CD14-positive monocyte (primary cell): ENCODE measurements at regions not wholly inside any gene's neighbourhood (a gene's known extent, or its start where the extent isn't known, plus 50 kb on each side); places are given as distances from the start of the nearest gene placed in this dataset.

ENCODE experiments used
- DNase-seq, 3 donors: peaks; one replicate each; pipeline ENCODE4 v3.0.0-alpha.2; 2011 to 2022
- H2AFZ ChIP-seq: 2 replicates; pipeline ENCODE4 v1.6.0; 2012; ENCODE audit warnings: mild to moderate bottlenecking, low read depth, low read length, inconsistent platforms; ENCODE audit not compliant: insufficient read depth, poor library complexity, severe bottlenecking
- H3K27ac ChIP-seq, 2 donors: 1 replicate in 1 of 2; 2 replicates in 1 of 2; pipeline ENCODE4 v1.5.1; 2012 to 2013; ENCODE audit warnings: low read length in 2 of 2, control low read depth in 1 of 2, inconsistent platforms in 1 of 2, low read depth in 1 of 2, mild to moderate bottlenecking in 1 of 2
- H3K27me3 ChIP-seq, 2 donors: one replicate each; pipeline versions ENCODE4 v1.6.0 to v1.6.1; 2011 to 2013; ENCODE audit warnings: low read length in 2 of 2; ENCODE audit not compliant: control insufficient read depth in 2 of 2, insufficient read depth in 2 of 2
- H3K36me3 ChIP-seq, 2 donors: replicated peaks in 1 of 2; 1 replicate in 1 of 2; 2 replicates in 1 of 2; pipeline versions ENCODE4 v1.5.1 to v1.6.1; 2012 to 2013; ENCODE audit warnings: low read length in 2 of 2, control low read depth in 1 of 2, inconsistent platforms in 1 of 2, mild to moderate bottlenecking in 1 of 2; ENCODE audit not compliant: insufficient read depth in 2 of 2, control insufficient read depth in 1 of 2
- H3K4me1 ChIP-seq, 2 donors: 1 replicate in 1 of 2; 2 replicates in 1 of 2; pipeline versions ENCODE4 v1.5.1 to v1.6.1; 2012 to 2013; ENCODE audit warnings: low read length in 2 of 2, control low read depth in 1 of 2, inconsistent platforms in 1 of 2, mild to moderate bottlenecking in 1 of 2, moderate library complexity in 1 of 2; ENCODE audit not compliant: insufficient read depth in 2 of 2, control insufficient read depth in 1 of 2
- H3K4me2 ChIP-seq: replicated peaks from 2 replicates; pipeline ENCODE3; 2012; ENCODE audit warnings: low read length, moderate library complexity, mild to moderate bottlenecking; ENCODE audit not compliant: poor library complexity, severe bottlenecking; ENCODE audit errors: extremely low read depth
- H3K4me3 ChIP-seq, 3 experiments: fragments of 200-600 bp in 1 of 3; sonication (generic) in 1 of 3; replicated peaks in 1 of 3; 1 replicate in 2 of 3; 2 replicates in 1 of 3; pipeline ENCODE4 v1.5.1; 2011 to 2013; ENCODE audit warnings: low read length in 3 of 3, mild to moderate bottlenecking in 3 of 3, control low read depth in 2 of 3, low read depth in 2 of 3, inconsistent platforms in 1 of 3, moderate library complexity in 1 of 3
- H3K79me2 ChIP-seq: 2 replicates; pipeline ENCODE4 v1.6.0; 2012; ENCODE audit warnings: mild to moderate bottlenecking, control low read depth, inconsistent platforms, low read length, moderate library complexity; ENCODE audit not compliant: insufficient read depth
- H3K9ac ChIP-seq: 2 replicates; pipeline ENCODE4 v1.6.0; 2017; ENCODE audit warnings: low read length, mild to moderate bottlenecking; ENCODE audit not compliant: insufficient read depth, poor library complexity, severe bottlenecking
- H3K9me3 ChIP-seq, 2 donors: replicated peaks in 1 of 2; 1 replicate in 1 of 2; 2 replicates in 1 of 2; pipeline versions ENCODE4 v1.5.1 to v1.6.1; 2012 to 2013; ENCODE audit warnings: low read length in 2 of 2, control low read depth in 1 of 2; ENCODE audit not compliant: control insufficient read depth in 1 of 2, insufficient read depth in 1 of 2
- H4K20me1 ChIP-seq: 2 replicates; pipeline ENCODE4 v1.6.0; 2012; ENCODE audit warnings: mild to moderate bottlenecking, low read length, control low read depth, moderate library complexity; ENCODE audit not compliant: insufficient read depth
- H3K27ac Mint-ChIP-seq, 7 donors: one replicate each; pipeline ENCODE4 v1.8.0; 2020; ENCODE audit warnings: mild to moderate bottlenecking in 7 of 7, mixed read lengths in 7 of 7, moderate library complexity in 6 of 7, inconsistent platforms in 2 of 7
- H3K27me3 Mint-ChIP-seq, 3 donors: one replicate each; pipeline ENCODE4 v1.8.0; 2021 to 2022; ENCODE audit warnings: low read depth in 3 of 3, mild to moderate bottlenecking in 3 of 3, mixed read lengths in 3 of 3, moderate library complexity in 3 of 3, inconsistent platforms in 1 of 3
- H3K36me3 Mint-ChIP-seq, 2 donors: one replicate each; pipeline ENCODE4 v1.8.0; 2020; ENCODE audit warnings: mixed read lengths in 2 of 2, inconsistent platforms in 1 of 2, mild to moderate bottlenecking in 1 of 2
- H3K4me1 Mint-ChIP-seq: one replicate; pipeline ENCODE4 v1.8.0; 2020; ENCODE audit warnings: mild to moderate bottlenecking, mixed read lengths
- H3K4me3 Mint-ChIP-seq, 2 donors: one replicate each; pipeline ENCODE4 v1.8.0; 2020; ENCODE audit warnings: mild to moderate bottlenecking in 2 of 2, mixed read lengths in 2 of 2, moderate library complexity in 1 of 2
- H3K9me3 Mint-ChIP-seq, 7 donors: one replicate each; pipeline ENCODE4 v1.8.0; 2020 to 2022; ENCODE audit warnings: mixed read lengths in 7 of 7, mild to moderate bottlenecking in 6 of 7, moderate library complexity in 6 of 7, inconsistent platforms in 2 of 7
- WGBS: methylation state at CpG from one replicate; pipeline ENCODE4 v1.1.5; 2013; ENCODE audit warnings: missing lambda C conversion rate; ENCODE audit not compliant: insufficient coverage; 5-methylcytosine and 5-hydroxymethylcytosine counted together
- intact Hi-C, 2 donors: fragments of 100-400 bp; cut with micrococcal nuclease; formaldehyde crosslinking; loops; one replicate each; pipeline versions ENCODE4 v1.15.0 to v1.15.1; 2023
- TF ChIP-seq, protein P1 (sequence below): fragments of 200-600 bp; IDR thresholded peaks from one replicate; pipeline ENCODE4 v1.8.0; 2022; ENCODE audit warnings: antibody characterized with exemption, mild to moderate bottlenecking

DNA sequence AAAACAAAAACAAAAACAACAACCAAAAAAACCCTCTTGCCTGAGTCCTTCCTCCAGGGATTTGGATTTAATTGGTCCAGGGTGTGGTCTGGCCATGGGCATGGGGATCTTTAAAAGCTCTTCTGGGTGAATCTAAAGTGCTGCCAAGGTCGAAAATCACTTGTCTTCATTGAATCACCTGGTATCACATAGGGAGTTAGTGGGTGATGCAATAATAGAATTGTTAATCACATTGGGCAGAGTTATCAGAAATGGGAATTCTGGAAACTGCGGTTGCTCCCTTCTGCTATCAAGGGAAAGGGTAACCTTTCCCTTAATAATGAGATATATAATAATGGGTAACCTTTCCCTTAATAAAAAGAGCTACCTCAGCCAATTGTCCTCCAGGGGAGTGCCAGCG is 267.9 kb upstream of the KLF3 start:
- peaks cover 13 to 23% of the 10 kb centered on the region in 2 donors for H3K9me3 ChIP-seq
- peaks cover 0 to 9% of the 10 kb centered on the region in 2 donors for H3K4me1 ChIP-seq
- no peak for DNase-seq
- H3K9ac ChIP-seq, result no peak overlapping the region
- H4K20me1 ChIP-seq, result no peaks in the 10 kb centered on the region
- no CpG with 5 or more reads among the region's 3 CpGs for WGBS
- no peaks in the 10 kb centered on the region for H3K27me3 ChIP-seq
- intact Hi-C loops, result no loop called here
- Mint-ChIP-seq H3K9me3 (peaks cover 16 to 28% (median 21%) of the 10 kb centered on the region in 7 donors), H3K36me3 (peaks cover 0 to 6% of the 10 kb centered on the region in 2 donors), H3K27me3 (peaks cover 0 to 6% (median 0%) of the 10 kb centered on the region in 3 donors), H3K4me3 (no peak overlapping the region), H3K4me1 (peaks cover 11% of the 10 kb centered on the region), H3K27ac (no peak overlapping the region)
- no peak overlapping the region for H3K4me2 ChIP-seq
- no peak overlapping the region for H2AFZ ChIP-seq
- H3K36me3 ChIP-seq, result no peaks in the 10 kb centered on the region
- no peak overlapping the region for H3K4me3 ChIP-seq
- H3K79me2 ChIP-seq, result no peaks in the 10 kb centered on the region
- TF ChIP-seq, protein P1, sequence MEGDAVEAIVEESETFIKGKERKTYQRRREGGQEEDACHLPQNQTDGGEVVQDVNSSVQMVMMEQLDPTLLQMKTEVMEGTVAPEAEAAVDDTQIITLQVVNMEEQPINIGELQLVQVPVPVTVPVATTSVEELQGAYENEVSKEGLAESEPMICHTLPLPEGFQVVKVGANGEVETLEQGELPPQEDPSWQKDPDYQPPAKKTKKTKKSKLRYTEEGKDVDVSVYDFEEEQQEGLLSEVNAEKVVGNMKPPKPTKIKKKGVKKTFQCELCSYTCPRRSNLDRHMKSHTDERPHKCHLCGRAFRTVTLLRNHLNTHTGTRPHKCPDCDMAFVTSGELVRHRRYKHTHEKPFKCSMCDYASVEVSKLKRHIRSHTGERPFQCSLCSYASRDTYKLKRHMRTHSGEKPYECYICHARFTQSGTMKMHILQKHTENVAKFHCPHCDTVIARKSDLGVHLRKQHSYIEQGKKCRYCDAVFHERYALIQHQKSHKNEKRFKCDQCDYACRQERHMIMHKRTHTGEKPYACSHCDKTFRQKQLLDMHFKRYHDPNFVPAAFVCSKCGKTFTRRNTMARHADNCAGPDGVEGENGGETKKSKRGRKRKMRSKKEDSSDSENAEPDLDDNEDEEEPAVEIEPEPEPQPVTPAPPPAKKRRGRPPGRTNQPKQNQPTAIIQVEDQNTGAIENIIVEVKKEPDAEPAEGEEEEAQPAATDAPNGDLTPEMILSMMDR, result no peak
- no peak overlapping the region for H3K27ac ChIP-seq

DNA sequence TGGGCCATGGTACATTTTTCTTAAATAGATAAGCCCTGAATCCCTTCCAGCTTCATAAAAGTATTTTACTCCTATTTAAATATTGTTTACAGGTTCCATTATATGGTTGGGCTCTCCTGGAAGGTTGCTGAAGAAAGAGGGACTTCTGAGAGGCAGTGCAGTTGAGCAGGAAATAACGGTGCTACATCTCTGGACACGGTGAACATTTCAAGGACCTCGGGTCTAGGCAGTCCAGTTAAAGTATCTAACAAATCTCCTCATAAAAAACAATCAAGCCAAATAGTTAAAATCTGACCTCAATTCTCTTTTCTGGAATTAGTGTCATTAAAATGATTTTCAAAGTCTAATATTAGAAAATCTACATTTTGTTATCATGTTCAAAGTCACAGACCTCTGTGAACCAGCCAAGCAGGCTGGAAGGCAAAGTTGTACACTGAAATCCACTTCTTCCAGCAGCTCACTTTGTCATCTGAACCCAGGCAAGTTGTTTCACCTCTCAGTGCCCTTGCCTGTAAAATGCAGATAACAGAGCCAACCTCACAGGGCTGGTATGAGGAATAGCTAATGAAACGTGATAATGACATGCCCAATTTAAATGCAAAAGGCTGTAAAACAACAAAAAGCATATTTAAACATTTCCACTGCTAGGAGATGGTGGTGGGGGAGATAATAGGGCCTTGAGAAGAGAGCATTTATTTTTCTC is 267.0 kb upstream of the KLF3 start:
- H3K27me3 Mint-ChIP-seq, result peaks cover 0 to 6% (median 2%) of the 10 kb centered on the region in 3 donors
- H4K20me1 ChIP-seq, result no peaks in the 10 kb centered on the region
- no peak overlapping the region for H3K4me3 ChIP-seq
- H3K27ac ChIP-seq, result no peak overlapping the region
- no peak overlapping the region for H3K4me2 ChIP-seq
- peaks cover 11 to 21% of the 10 kb centered on the region in 2 donors for H3K9me3 ChIP-seq
- no peak overlapping the region for H2AFZ ChIP-seq
- TF ChIP-seq, protein P1, result no peak
- intact Hi-C loops, result no loop called here
- H3K36me3 ChIP-seq, result no peaks in the 10 kb centered on the region
- H3K79me2 ChIP-seq, result no peaks in the 10 kb centered on the region
- peak overlapping the region in 1 of 7 donors; percentile 32 for H3K27ac Mint-ChIP-seq
- H3K36me3 Mint-ChIP-seq, result peaks cover 0 to 3% of the 10 kb centered on the region in 2 donors
- DNase-seq, result no peak
- peaks cover 12 to 23% (median 17%) of the 10 kb centered on the region in 7 donors for H3K9me3 Mint-ChIP-seq
- no peaks in the 10 kb centered on the region for H3K27me3 ChIP-seq
- peaks cover 0 to 5% of the 10 kb centered on the region in 2 donors for H3K4me1 ChIP-seq
- peaks cover 7% of the 10 kb centered on the region for H3K4me1 Mint-ChIP-seq
- H3K9ac ChIP-seq, result no peak overlapping the region
- WGBS, result no CpG with 5 or more reads among the region's 4 CpGs
- H3K4me3 Mint-ChIP-seq, result no peak overlapping the region
